ENCODE measurements at regions not wholly inside any gene's neighbourhood (a gene's known extent, or its start where the extent isn't known, plus 50 kb on each side); places are given as distances from the start of the nearest gene placed in this dataset.
A peak's percentile ranks its signal among the peaks of the same experiment; 100 is the strongest.

GRCh38 chr2:207312006-207312356, 146.2 kb upstream of the KLF7 start:
- Mint-ChIP-seq H3K27me3 (no peaks in the 10 kb centered on the region), H3K36me3 (ENCODE audit: low read depth) (no peaks in the 10 kb centered on the region), H3K27ac (peak overlapping the region; percentile 88), H3K4me1 (ENCODE audit: low read depth) (peaks cover 24% of the 10 kb centered on the region), H3K9me3 (no peaks in the 10 kb centered on the region), H3K4me3 (no peak overlapping the region)
- no peak for DNase-seq

GRCh38 chr2:207313947-207314346, 148.2 kb upstream of the KLF7 start:
- no peaks in the 10 kb centered on the region for H3K9me3 Mint-ChIP-seq
- no peak for DNase-seq
- H3K27me3 Mint-ChIP-seq, result peaks cover 4% of the 10 kb centered on the region
- no peak overlapping the region for H3K27ac Mint-ChIP-seq
- no peaks in the 10 kb centered on the region for H3K36me3 Mint-ChIP-seq (ENCODE audit: low read depth)
- no peak overlapping the region for H3K4me3 Mint-ChIP-seq
- H3K4me1 Mint-ChIP-seq (ENCODE audit: low read depth), result peaks cover 30% of the 10 kb centered on the region

GRCh38 chr2:207315131-207315530, 149.4 kb upstream of the KLF7 start:
- H3K9me3 Mint-ChIP-seq, result no peaks in the 10 kb centered on the region
- H3K27ac Mint-ChIP-seq, result no peak overlapping the region
- no peak for DNase-seq
- no peak overlapping the region for H3K4me3 Mint-ChIP-seq
- H3K4me1 Mint-ChIP-seq (ENCODE audit: low read depth), result peaks cover 32% of the 10 kb centered on the region
- H3K36me3 Mint-ChIP-seq (ENCODE audit: low read depth), result no peaks in the 10 kb centered on the region
- peaks cover 4% of the 10 kb centered on the region for H3K27me3 Mint-ChIP-seq

- Mint-ChIP-seq H3K27me3 (peaks cover 4% of the 10 kb centered on the region), H3K27ac (no peak overlapping the region), H3K36me3 (ENCODE audit: low read depth) (no peaks in the 10 kb centered on the region), H3K4me3 (no peak overlapping the region), H3K9me3 (no peaks in the 10 kb centered on the region), H3K4me1 (ENCODE audit: low read depth) (peaks cover 27% of the 10 kb centered on the region)
- DNase-seq, result no peak
These were observed 150.7 kb upstream of the KLF7 start for GRCh38 chr2:207316484-207316883.

GRCh38 chr2:207316906-207317305, 151.2 kb upstream of the KLF7 start:
- no peak overlapping the region for H3K4me3 Mint-ChIP-seq
- H3K36me3 Mint-ChIP-seq (ENCODE audit: low read depth), result no peaks in the 10 kb centered on the region
- H3K27ac Mint-ChIP-seq, result peak overlapping the region; percentile 42
- no peak for DNase-seq
- peaks cover 23% of the 10 kb centered on the region for H3K4me1 Mint-ChIP-seq (ENCODE audit: low read depth)
- H3K27me3 Mint-ChIP-seq, result peaks cover 4% of the 10 kb centered on the region
- no peaks in the 10 kb centered on the region for H3K9me3 Mint-ChIP-seq

- Mint-ChIP-seq H3K36me3 (ENCODE audit: low read depth) (no peaks in the 10 kb centered on the region), H3K27me3 (peaks cover 4% of the 10 kb centered on the region), H3K4me1 (ENCODE audit: low read depth) (peaks cover 21% of the 10 kb centered on the region), H3K4me3 (no peak overlapping the region), H3K27ac (peak overlapping the region; percentile 61), H3K9me3 (no peaks in the 10 kb centered on the region)
- DNase-seq, result no peak
These were observed 151.7 kb upstream of the KLF7 start for GRCh38 chr2:207317378-207317984.

- peak overlapping the region; percentile 61 for H3K27ac Mint-ChIP-seq
- no peaks in the 10 kb centered on the region for H3K9me3 Mint-ChIP-seq
- DNase-seq, result no peak
- peaks cover 21% of the 10 kb centered on the region for H3K4me1 Mint-ChIP-seq (ENCODE audit: low read depth)
- no peaks in the 10 kb centered on the region for H3K36me3 Mint-ChIP-seq (ENCODE audit: low read depth)
- H3K27me3 Mint-ChIP-seq, result peaks cover 4% of the 10 kb centered on the region
- H3K4me3 Mint-ChIP-seq, result no peak overlapping the region
These were observed 152.5 kb upstream of the KLF7 start for GRCh38 chr2:207318181-207318628.

GRCh38 chr2:207319316-207319715, 153.6 kb upstream of the KLF7 start:
- H3K4me1 Mint-ChIP-seq (ENCODE audit: low read depth), result peaks cover 21% of the 10 kb centered on the region
- no peak overlapping the region for H3K27ac Mint-ChIP-seq
- DNase-seq, result no peak
- no peaks in the 10 kb centered on the region for H3K9me3 Mint-ChIP-seq
- no peaks in the 10 kb centered on the region for H3K36me3 Mint-ChIP-seq (ENCODE audit: low read depth)
- peaks cover 4% of the 10 kb centered on the region for H3K27me3 Mint-ChIP-seq
- no peak overlapping the region for H3K4me3 Mint-ChIP-seq

- no peak overlapping the region for H3K27ac Mint-ChIP-seq
- H3K9me3 Mint-ChIP-seq, result no peaks in the 10 kb centered on the region
- peaks cover 21% of the 10 kb centered on the region for H3K4me1 Mint-ChIP-seq (ENCODE audit: low read depth)
- no peak for DNase-seq
- no peak overlapping the region for H3K4me3 Mint-ChIP-seq
- no peaks in the 10 kb centered on the region for H3K36me3 Mint-ChIP-seq (ENCODE audit: low read depth)
- peaks cover 4% of the 10 kb centered on the region for H3K27me3 Mint-ChIP-seq
These were observed 154.8 kb upstream of the KLF7 start for GRCh38 chr2:207320381-207321159.

- Mint-ChIP-seq H3K4me3 (no peak overlapping the region), H3K9me3 (no peaks in the 10 kb centered on the region), H3K4me1 (ENCODE audit: low read depth) (peaks cover 21% of the 10 kb centered on the region), H3K27ac (no peak overlapping the region), H3K27me3 (peaks cover 4% of the 10 kb centered on the region), H3K36me3 (ENCODE audit: low read depth) (no peaks in the 10 kb centered on the region)
- DNase-seq, result no peak
These were observed 155.8 kb upstream of the KLF7 start for GRCh38 chr2:207321514-207321913.

GRCh38 chr2:207324001-207324400, 158.3 kb upstream of the KLF7 start:
- Mint-ChIP-seq H3K4me1 (ENCODE audit: low read depth) (peaks cover 21% of the 10 kb centered on the region), H3K27me3 (no peaks in the 10 kb centered on the region), H3K9me3 (no peaks in the 10 kb centered on the region), H3K4me3 (no peak overlapping the region), H3K27ac (no peak overlapping the region), H3K36me3 (ENCODE audit: low read depth) (no peaks in the 10 kb centered on the region)
- no peak for DNase-seq

- H3K36me3 Mint-ChIP-seq (ENCODE audit: low read depth), result no peaks in the 10 kb centered on the region
- H3K27me3 Mint-ChIP-seq, result no peaks in the 10 kb centered on the region
These were observed 161.8 kb upstream of the KLF7 start for GRCh38 chr2:207327513-207327912.

GRCh38 chr2:207328944-207329386, 163.2 kb upstream of the KLF7 start:
- Mint-ChIP-seq H3K27me3 (no peaks in the 10 kb centered on the region), H3K9me3 (peaks cover 2% of the 10 kb centered on the region), H3K27ac (peak overlapping the region; percentile 78), H3K4me1 (ENCODE audit: low read depth) (peaks cover 63% of the 10 kb centered on the region), H3K4me3 (peak overlapping the region; percentile 19), H3K36me3 (ENCODE audit: low read depth) (no peaks in the 10 kb centered on the region)
- DNase-seq, result no peak

More at GRCh38 chr2:207327513-207327912, 161.8 kb upstream of the KLF7 start:
- H3K27ac Mint-ChIP-seq, result no peak overlapping the region
- H3K4me3 Mint-ChIP-seq, result no peak overlapping the region
- H3K4me1 Mint-ChIP-seq (ENCODE audit: low read depth), result peaks cover 49% of the 10 kb centered on the region
- no peak for DNase-seq
- no peaks in the 10 kb centered on the region for H3K9me3 Mint-ChIP-seq

GRCh38 chr2:207330912-207331311, 165.2 kb upstream of the KLF7 start:
- Mint-ChIP-seq H3K9me3 (peaks cover 2% of the 10 kb centered on the region), H3K4me1 (ENCODE audit: low read depth) (peaks cover 81% of the 10 kb centered on the region), H3K4me3 (peak overlapping the region; percentile 57), H3K27me3 (no peaks in the 10 kb centered on the region), H3K36me3 (ENCODE audit: low read depth) (no peaks in the 10 kb centered on the region), H3K27ac (peak overlapping the region; percentile 97)
- peak; percentile 52 for DNase-seq

- Mint-ChIP-seq H3K27me3 (no peaks in the 10 kb centered on the region), H3K4me3 (no peak overlapping the region), H3K27ac (peak overlapping the region; percentile 97), H3K4me1 (ENCODE audit: low read depth) (peaks cover 84% of the 10 kb centered on the region), H3K36me3 (ENCODE audit: low read depth) (no peaks in the 10 kb centered on the region), H3K9me3 (peaks cover 2% of the 10 kb centered on the region)
- no peak for DNase-seq
These were observed 165.9 kb upstream of the KLF7 start for GRCh38 chr2:207331674-207332073.

Data from activated T-cell treated with anti-CD3 and anti-CD28 coated beads, Interleukin-2, amount 50 U/mL, for 24 hours (primary cell).